ENCODE measurements at regions not wholly inside any gene's neighbourhood (a gene's known extent, or its start where the extent isn't known, plus 50 kb on each side); places are given as distances from the start of the nearest gene placed in this dataset.

- no peak for DNase-seq (ENCODE audit: low spot score)
- no peak for TF ChIP-seq CTCF (IDR thresholded peaks at IDR 0.05; ENCODE audit: borderline replicate concordance, control extremely low read depth, extremely low read depth, insufficient read depth, missing control alignments)
- in situ Hi-C loops (cut with MboI; ENCODE audit: low sequenced_read_pairs, unreplicated experiment) = loop anchor here (10.0 kb wide), 1 partner anchor 544 kb away; no protein-coding TSS in a partner anchor
Observed at GRCh38 chr2:57891086-57891712, 155.4 kb upstream of the VRK2 start.

GRCh38 chr2:57892920-57893319, 153.7 kb upstream of the VRK2 start:
- DNase-seq (ENCODE audit: low spot score) = peak; percentile 24
- no peak for TF ChIP-seq CTCF (IDR thresholded peaks at IDR 0.05; ENCODE audit: borderline replicate concordance, control extremely low read depth, extremely low read depth, insufficient read depth, missing control alignments)
- in situ Hi-C loops (cut with MboI; ENCODE audit: low sequenced_read_pairs, unreplicated experiment) = loop anchor here (10.0 kb wide), 1 partner anchor 542 kb away; no protein-coding TSS in a partner anchor

GRCh38 chr2:57893347-57893746, 153.3 kb upstream of the VRK2 start:
- in situ Hi-C loops (cut with MboI; ENCODE audit: low sequenced_read_pairs, unreplicated experiment) = loop anchor here (10.0 kb wide), 1 partner anchor 541 kb away; no protein-coding TSS in a partner anchor
- no peak for TF ChIP-seq CTCF (IDR thresholded peaks at IDR 0.05; ENCODE audit: borderline replicate concordance, control extremely low read depth, extremely low read depth, insufficient read depth, missing control alignments)
- DNase-seq (ENCODE audit: low spot score) = no peak

GRCh38 chr2:57893786-57894185, 152.8 kb upstream of the VRK2 start:
- no peak for DNase-seq (ENCODE audit: low spot score)
- TF ChIP-seq CTCF (IDR thresholded peaks at IDR 0.05; ENCODE audit: borderline replicate concordance, control extremely low read depth, extremely low read depth, insufficient read depth, missing control alignments) = no peak
- in situ Hi-C loops (cut with MboI; ENCODE audit: low sequenced_read_pairs, unreplicated experiment) = loop anchor here (10.0 kb wide), 1 partner anchor 541 kb away; no protein-coding TSS in a partner anchor

GRCh38 chr2:57894381-57894780, 152.2 kb upstream of the VRK2 start:
- in situ Hi-C loops (cut with MboI; ENCODE audit: low sequenced_read_pairs, unreplicated experiment) = loop anchor here (10.0 kb wide), 1 partner anchor 540 kb away; no protein-coding TSS in a partner anchor
- DNase-seq (ENCODE audit: low spot score) = no peak
- no peak for TF ChIP-seq CTCF (IDR thresholded peaks at IDR 0.05; ENCODE audit: borderline replicate concordance, control extremely low read depth, extremely low read depth, insufficient read depth, missing control alignments)

- no peak for TF ChIP-seq CTCF (IDR thresholded peaks at IDR 0.05; ENCODE audit: borderline replicate concordance, control extremely low read depth, extremely low read depth, insufficient read depth, missing control alignments)
- in situ Hi-C loops (cut with MboI; ENCODE audit: low sequenced_read_pairs, unreplicated experiment) = loop anchor here (10.0 kb wide), 1 partner anchor 537 kb away; no protein-coding TSS in a partner anchor
- DNase-seq (ENCODE audit: low spot score) = no peak
Observed at GRCh38 chr2:57897920-57898319, 148.7 kb upstream of the VRK2 start.

All from GM13976 (cell line).